GM21529 (cell line): ENCODE measurements at regions not wholly inside any gene's neighbourhood (a gene's known extent, or its start where the extent isn't known, plus 50 kb on each side); places are given as distances from the start of the nearest gene placed in this dataset.

Experiments
- ATAC-seq: cut with Tn5 transposase; IDR thresholded peaks from one replicate; pipeline ENCODE4 v1.9.1; 2021; ENCODE audit not compliant: unreplicated experiment

GRCh38 chr4:189436207-189436606 lies 504.5 kb upstream of the FRG1 start:
- ATAC-seq: no peak

DNA sequence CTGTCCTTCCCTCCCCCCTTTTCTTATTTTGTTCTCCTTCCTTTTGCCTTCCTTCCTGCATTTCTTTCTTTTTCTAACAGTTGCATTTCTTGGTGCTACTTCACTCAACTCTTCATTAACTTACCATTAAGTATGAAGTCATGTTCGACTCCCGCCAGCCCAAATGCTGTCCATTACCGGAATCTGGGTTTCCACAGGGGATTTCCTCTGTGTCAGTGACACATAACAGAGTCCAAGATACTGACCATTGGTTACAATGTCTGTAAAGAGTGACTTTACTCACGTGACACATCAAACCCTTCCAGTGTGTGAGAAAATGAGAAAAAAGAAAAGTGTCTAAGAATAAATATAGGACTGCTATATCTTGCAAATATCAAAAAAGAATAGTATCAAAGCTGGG lies 500.0 kb upstream of the FRG1 start:
- no peak for ATAC-seq

- ATAC-seq: no peak
These were observed 497.3 kb upstream of the FRG1 start for GRCh38 chr4:189443341-189443740.

DNA sequence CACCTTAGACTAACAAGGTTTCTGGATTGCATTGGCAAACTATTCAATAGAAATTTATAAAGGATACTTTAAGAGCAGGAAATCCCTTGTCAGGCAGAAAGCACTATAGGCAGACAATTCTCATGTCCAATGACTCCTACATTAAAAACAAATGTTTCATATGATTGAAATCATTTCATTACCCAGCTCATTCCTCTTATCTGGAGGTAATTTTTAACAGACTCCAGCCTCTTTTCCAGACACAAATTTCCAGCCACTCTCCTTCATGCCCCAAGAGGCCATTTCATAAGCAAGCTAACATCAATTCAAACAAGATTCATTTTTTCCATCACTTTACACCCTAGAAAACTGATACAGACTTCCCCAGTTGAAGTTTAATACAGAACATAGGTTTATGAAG lies 495.1 kb upstream of the FRG1 start:
- ATAC-seq: no peak

DNA sequence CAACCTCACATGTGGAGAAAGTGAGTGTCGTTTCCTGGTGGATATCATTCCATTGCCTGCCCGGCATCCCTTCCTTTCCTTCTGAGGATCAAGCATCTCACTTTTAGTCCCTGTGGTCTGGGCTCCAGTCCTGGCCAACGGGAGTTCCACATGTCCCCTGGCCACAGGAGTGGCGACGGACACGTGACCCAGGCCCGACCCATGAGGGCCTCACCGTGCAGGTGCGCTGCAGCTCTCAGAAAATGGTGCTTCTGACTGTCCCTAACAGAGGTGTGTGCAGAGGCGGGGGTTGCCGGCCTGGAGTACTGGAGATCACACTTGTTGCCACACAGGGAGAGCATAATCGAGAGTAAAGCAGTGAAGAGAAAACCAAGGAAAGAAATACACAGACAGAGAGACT lies 476.9 kb upstream of the FRG1 start:
- no peak for ATAC-seq

DNA sequence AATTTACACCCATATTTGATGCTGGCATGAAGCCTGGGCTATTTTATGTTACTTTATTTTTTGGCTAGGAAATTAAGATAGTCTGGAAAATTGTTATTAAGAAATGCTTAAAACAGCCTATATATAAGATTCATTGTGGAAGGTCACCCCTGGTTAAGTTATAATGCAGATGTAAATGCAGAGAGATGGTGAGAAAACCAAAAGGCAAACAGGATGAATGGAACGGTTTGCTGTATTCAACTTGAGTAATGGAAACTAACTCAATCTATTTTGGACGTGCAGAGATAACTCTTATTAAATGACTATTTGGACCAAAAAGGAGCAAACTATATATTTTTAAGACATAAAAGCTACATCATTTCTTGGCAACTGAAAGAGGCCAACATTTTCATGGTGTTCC lies 446.3 kb upstream of the FRG1 start:
- ATAC-seq: no peak

DNA sequence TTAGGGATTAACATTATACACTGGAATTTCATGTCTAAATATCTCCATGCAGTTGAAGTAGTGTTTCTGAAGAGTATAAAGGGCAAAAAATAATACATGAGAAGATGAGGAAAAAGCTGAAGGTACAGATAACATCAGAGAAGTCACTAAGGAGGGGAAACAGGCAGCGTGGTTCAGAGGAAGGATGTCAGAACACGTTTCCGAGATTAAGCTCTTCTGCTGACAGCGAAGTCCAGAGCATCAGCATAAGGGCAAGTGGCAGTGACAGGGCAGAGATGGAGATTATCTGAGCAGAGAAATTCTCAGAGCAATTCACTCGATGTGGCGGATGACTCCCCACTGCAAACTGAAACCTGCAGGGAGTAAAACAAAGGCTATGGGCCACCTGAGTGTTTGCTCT lies 443.2 kb upstream of the FRG1 start:
- no peak for ATAC-seq

DNA sequence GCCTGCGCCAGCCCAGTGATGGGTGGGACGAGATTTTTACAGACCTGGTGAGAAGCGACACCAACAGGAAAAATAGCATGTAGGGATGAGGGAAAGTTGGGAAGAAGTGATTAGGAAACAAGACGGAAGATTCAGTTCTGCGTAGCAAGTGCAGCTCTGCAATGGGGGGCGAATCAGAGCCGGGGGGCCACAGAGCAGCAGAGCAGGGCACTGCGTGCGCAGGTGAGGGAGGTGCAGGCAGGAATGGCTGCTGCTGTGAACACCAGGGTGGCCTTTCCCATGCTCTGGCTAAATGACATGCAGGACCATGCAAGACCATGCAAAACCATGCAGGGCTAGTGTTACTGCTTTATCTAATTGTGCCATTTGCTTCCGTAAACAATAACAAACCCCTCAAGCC lies 442.7 kb upstream of the FRG1 start:
- ATAC-seq: no peak

GRCh38 chr4:189498457-189498856 lies 442.2 kb upstream of the FRG1 start:
- ATAC-seq: no peak

DNA sequence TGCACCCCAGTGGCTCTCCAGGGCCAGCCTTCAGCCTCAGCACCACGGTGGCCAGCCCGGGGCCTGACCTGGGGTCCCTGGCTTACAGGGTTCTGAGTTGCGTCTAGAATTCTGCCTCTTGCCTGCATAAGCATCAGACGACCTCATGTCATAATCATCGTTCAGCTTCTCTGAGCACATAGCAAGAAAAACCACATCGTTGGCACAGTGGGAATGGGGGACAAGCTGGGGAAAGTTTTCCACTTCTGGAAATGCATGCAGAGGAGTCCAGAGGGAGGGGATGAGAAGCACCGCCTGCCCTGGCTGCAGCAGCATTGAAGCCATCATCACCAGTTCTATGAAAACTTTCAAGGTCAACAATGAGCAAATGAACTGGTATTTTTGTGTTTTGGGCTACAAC lies 441.0 kb upstream of the FRG1 start:
- no peak for ATAC-seq

GRCh38 chr4:189500970-189501369 lies 439.7 kb upstream of the FRG1 start:
- no peak for ATAC-seq

GRCh38 chr4:189502841-189503435 lies 437.7 kb upstream of the FRG1 start:
- ATAC-seq: no peak

DNA sequence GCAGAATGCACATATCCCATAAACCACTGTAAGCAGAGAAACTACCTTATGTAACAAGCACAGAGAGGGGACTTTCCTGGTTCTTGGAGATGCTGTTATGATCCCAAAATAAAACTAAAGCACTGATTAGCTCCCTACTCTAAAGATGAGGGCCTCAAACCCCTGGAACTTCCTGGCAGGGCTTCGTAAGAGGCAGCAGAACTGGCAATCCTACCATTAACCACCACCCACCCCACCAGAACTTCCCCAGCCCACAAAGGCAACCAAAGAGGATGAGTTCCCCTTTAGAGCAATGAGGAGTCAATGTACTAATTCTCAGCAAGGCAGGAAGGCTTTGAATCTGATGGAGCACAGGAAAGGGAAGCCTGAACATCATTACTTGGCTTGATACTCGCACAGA lies 436.5 kb upstream of the FRG1 start:
- no peak for ATAC-seq

DNA sequence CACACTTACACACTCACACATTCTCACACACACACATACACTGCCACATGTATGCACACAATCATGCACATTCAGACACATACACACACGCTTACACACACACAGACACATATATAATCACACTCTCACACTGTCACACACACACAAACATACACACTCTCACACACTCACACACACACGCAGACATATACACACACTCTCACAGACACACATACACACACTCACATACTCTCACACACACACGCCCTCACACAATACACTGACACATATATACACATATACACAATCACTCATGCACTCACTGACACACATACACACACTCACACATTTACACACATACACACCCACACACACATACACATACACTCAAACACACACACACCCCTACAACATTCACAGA lies 435.3 kb upstream of the FRG1 start:
- no peak for ATAC-seq

DNA sequence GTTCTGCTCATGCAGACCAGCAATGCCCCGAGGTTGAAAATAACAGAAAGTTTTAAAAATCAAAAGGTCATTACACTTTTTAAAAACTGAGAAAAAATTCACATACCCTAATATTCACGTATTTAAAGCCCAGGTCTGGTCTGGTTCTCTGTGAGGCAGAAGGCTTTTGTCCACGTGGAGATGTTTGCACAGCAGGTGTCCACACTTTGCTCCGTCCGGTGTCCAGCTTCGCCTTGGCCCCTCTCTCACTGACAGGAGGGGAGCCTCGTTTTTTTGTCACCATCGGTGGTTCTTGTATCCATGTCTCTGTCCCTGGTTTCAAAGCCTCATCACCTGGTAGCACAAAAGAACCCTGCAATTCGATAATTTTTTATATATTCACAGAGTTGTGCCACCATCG lies 434.6 kb upstream of the FRG1 start:
- no peak for ATAC-seq

DNA sequence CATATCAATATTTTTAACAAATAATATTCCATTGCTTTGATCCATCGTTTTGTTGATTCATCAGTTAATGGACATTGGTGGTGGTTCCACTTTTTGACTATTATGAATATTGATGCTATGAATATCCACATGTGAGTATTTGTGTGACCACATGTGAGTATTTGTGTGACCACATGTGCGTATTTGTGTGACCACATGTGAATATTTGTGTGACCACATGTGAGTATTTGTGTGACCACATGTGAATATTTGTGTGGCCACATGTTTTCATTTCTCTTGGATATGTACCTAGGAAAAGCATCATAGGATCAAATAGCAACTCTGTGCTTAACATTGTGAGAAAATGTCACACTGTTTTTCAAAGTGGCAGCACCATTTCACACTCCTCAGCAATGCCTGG lies 433.6 kb upstream of the FRG1 start:
- no peak for ATAC-seq

GRCh38 chr4:189510601-189511000 lies 430.1 kb upstream of the FRG1 start:
- no peak for ATAC-seq

DNA sequence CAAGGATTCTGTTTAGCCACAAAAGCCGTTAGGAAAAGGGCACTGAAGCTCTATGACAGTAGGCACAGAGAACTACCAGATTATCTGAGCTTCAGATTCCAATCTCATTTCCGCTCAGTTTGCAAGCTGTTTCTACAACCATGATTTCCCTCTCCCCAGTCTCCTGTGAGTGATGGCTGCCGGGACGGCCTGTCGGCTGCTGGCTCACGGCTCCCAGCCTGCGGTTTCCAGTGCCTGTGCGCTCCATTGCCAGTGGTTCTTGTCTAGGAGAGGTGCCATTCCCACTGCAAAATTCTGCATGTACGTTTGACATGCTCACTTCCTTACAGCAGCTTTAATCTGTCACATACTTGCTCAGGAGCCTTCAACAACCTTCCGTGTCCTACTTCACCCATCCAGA lies 429.1 kb upstream of the FRG1 start:
- no peak for ATAC-seq

- ATAC-seq: no peak
These were observed 427.3 kb upstream of the FRG1 start for GRCh38 chr4:189513421-189513820.

- no peak for ATAC-seq
These were observed 426.5 kb upstream of the FRG1 start for GRCh38 chr4:189514209-189514608.

- no peak for ATAC-seq
These were observed 423.8 kb upstream of the FRG1 start for GRCh38 chr4:189516902-189517301.

DNA sequence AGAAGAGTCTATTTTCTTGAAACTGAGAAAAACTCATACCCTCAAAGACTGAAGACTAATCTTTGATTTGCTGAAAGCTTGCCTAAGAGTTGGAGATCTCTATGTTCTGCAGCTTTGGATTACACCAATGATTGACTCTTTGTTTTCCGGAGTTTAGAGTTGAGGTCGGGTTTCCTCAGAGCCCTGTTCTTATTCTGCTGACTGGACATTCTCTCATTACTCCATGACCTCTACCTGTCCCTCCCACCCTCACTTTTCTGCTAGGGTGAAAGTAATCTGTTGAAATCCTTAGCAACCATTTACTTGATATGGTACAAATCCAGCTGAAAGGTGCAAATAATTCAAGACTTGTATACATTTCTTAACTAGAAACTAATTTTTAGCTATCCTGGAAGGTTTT lies 421.5 kb upstream of the FRG1 start:
- ATAC-seq: no peak

GRCh38 chr4:189525304-189525703 lies 415.4 kb upstream of the FRG1 start:
- ATAC-seq: no peak

- no peak for ATAC-seq
These were observed 409.8 kb upstream of the FRG1 start for GRCh38 chr4:189530848-189531247.
